ENCODE measurements at regions not wholly inside any gene's neighbourhood (a gene's known extent, or its start where the extent isn't known, plus 50 kb on each side); places are given as distances from the start of the nearest gene placed in this dataset.

DNA sequence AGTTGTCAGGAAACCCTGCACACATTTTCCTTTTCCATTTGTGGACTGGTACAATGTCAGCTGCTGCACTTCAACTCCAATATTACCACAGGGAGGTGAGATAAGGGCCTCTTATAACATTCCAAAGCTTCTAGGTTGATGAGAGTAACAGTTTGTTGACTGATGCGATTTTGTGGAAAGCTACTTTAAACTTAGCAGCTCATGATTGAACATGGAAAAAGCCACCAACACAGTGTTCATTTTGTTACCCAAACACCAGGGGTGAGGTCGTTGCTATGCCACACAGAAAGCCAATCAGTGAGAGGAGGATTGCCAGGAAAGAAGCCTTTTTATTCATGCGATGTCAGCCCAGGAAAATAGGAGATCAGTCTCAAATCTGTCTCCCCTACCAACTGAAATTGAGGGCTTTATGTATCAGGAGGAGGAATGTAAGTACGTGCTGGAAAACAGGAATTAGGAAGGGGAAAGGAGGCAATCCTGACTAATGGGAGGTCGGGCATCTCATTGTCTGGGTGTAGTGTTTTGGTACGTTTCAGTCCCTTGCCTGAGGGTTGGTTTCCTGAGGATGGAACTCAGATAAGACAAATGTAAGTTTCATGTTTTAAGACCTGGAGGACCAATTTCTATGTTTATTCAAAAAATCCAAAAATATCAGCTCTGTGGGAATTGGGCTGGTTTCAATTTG lies 92.7 kb upstream of the PLEKHA5 start:
- POLR2A ChIA-PET: no interaction called here
- CTCF ChIA-PET: no interaction called here
- Histone ChIP-seq H3K4me1 (ENCODE audit: control extremely low read depth in 1 of 4, control insufficient read depth in 4 of 4, insufficient read depth in 4 of 4, low read length in 3 of 4) (no peaks in the 10 kb centered on the region), H3K4me3 (ENCODE audit: control insufficient read depth in 1 of 7, extremely low read depth in 1 of 7, insufficient read depth in 4 of 7, low read depth in 2 of 7, low read length in 6 of 7) (no peak overlapping the region), H3K27me3 (replicated peaks in 2 of 5; ENCODE audit: control insufficient read depth in 4 of 5, insufficient read depth in 5 of 5, low read length in 4 of 5) (no peaks in the 10 kb centered on the region), H3K27ac (ENCODE audit: insufficient read depth in 1 of 2, low read depth in 1 of 2, low read length in 2 of 2, poor library complexity in 1 of 2, severe bottlenecking in 2 of 2) (no peak overlapping the region), H3K36me3 (ENCODE audit: control insufficient read depth in 4 of 4, insufficient read depth in 4 of 4, low read length in 3 of 4) (no peaks in the 10 kb centered on the region), H3K9me3 (ENCODE audit: control extremely low read depth in 1 of 5, control insufficient read depth in 4 of 5, insufficient read depth in 2 of 5, low read depth in 1 of 5, low read length in 4 of 5) (peaks cover 0 to 10% (median 0%) of the 10 kb centered on the region in 5 experiments)
- DNase-seq: no peak
- WGBS (ENCODE audit: insufficient coverage): 100% methylated on average over 2 of the region's 6 CpGs

- POLR2A ChIA-PET: no interaction called here
- Histone ChIP-seq H3K27me3 (replicated peaks in 2 of 5; ENCODE audit: control insufficient read depth in 4 of 5, insufficient read depth in 5 of 5, low read length in 4 of 5) (no peaks in the 10 kb centered on the region), H3K36me3 (ENCODE audit: control insufficient read depth in 4 of 4, insufficient read depth in 4 of 4, low read length in 3 of 4) (no peaks in the 10 kb centered on the region), H3K4me3 (ENCODE audit: control insufficient read depth in 1 of 7, extremely low read depth in 1 of 7, insufficient read depth in 4 of 7, low read depth in 2 of 7, low read length in 6 of 7) (no peak overlapping the region), H3K9me3 (ENCODE audit: control extremely low read depth in 1 of 5, control insufficient read depth in 4 of 5, insufficient read depth in 2 of 5, low read depth in 1 of 5, low read length in 4 of 5) (peaks cover 0 to 3% (median 0%) of the 10 kb centered on the region in 5 experiments), H3K4me1 (ENCODE audit: control extremely low read depth in 1 of 4, control insufficient read depth in 4 of 4, insufficient read depth in 4 of 4, low read length in 3 of 4) (no peaks in the 10 kb centered on the region), H3K27ac (ENCODE audit: insufficient read depth in 1 of 2, low read depth in 1 of 2, low read length in 2 of 2, poor library complexity in 1 of 2, severe bottlenecking in 2 of 2) (no peak overlapping the region)
- CTCF ChIA-PET: interaction anchor here (1.4 kb wide), 1 partner anchor 9 kb away, joined by 4 read pairs; no protein-coding TSS in a partner anchor
- WGBS (ENCODE audit: insufficient coverage): 82% methylated on average over 6 of the region's 6 CpGs
- DNase-seq: no peak
Measured at GRCh38 chr12:19038209-19038608, 91.3 kb upstream of the PLEKHA5 start.

DNA sequence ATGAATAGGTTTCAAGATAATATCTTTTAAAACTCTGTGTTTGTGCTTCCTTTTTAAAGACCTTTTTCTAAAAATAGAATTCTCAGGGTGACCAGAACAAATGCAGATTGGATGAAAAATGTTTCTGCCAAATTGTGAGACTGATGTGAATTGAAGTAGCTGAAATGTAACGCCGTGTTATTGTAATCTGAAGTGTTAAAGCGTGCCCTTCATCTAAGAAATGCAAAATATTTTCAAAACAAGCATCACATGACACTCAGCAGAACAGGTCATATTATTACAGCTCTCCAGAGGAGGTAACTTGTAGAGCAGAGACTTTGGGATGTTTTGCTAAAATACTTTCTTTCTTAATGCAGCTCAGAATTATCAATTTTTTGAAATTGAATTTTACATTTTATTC lies 90.0 kb upstream of the PLEKHA5 start:
- no peak overlapping the region for H3K27ac ChIP-seq (ENCODE audit: insufficient read depth in 1 of 2, low read depth in 1 of 2, low read length in 2 of 2, poor library complexity in 1 of 2, severe bottlenecking in 2 of 2)
- no CpG with 5 or more reads among the region's 3 CpGs for WGBS (ENCODE audit: insufficient coverage)
- H3K27me3 ChIP-seq (replicated peaks in 2 of 5; ENCODE audit: control insufficient read depth in 4 of 5, insufficient read depth in 5 of 5, low read length in 4 of 5): no peaks in the 10 kb centered on the region
- no peaks in the 10 kb centered on the region for H3K4me1 ChIP-seq (ENCODE audit: control extremely low read depth in 1 of 4, control insufficient read depth in 4 of 4, insufficient read depth in 4 of 4, low read length in 3 of 4)
- DNase-seq: no peak
- ChIA-PET CTCF (no interaction called here), POLR2A (no interaction called here)
- no peaks in the 10 kb centered on the region for H3K9me3 ChIP-seq (ENCODE audit: control extremely low read depth in 1 of 5, control insufficient read depth in 4 of 5, insufficient read depth in 2 of 5, low read depth in 1 of 5, low read length in 4 of 5)
- H3K36me3 ChIP-seq (ENCODE audit: control insufficient read depth in 4 of 4, insufficient read depth in 4 of 4, low read length in 3 of 4): no peaks in the 10 kb centered on the region
- no peak overlapping the region for H3K4me3 ChIP-seq (ENCODE audit: control insufficient read depth in 1 of 7, extremely low read depth in 1 of 7, insufficient read depth in 4 of 7, low read depth in 2 of 7, low read length in 6 of 7)

- ChIA-PET CTCF (no interaction called here), POLR2A (no interaction called here)
Measured at GRCh38 chr12:19042221-19042620, 87.3 kb upstream of the PLEKHA5 start.

GRCh38 chr12:19044430-19044829 lies 85.1 kb upstream of the PLEKHA5 start:
- Histone ChIP-seq H3K9me3 (ENCODE audit: control extremely low read depth in 1 of 5, control insufficient read depth in 4 of 5, insufficient read depth in 2 of 5, low read depth in 1 of 5, low read length in 4 of 5) (peaks cover 0 to 1% (median 0%) of the 10 kb centered on the region in 5 experiments), H3K36me3 (ENCODE audit: control insufficient read depth in 4 of 4, insufficient read depth in 4 of 4, low read length in 3 of 4) (no peaks in the 10 kb centered on the region), H3K4me1 (ENCODE audit: control extremely low read depth in 1 of 4, control insufficient read depth in 4 of 4, insufficient read depth in 4 of 4, low read length in 3 of 4) (no peaks in the 10 kb centered on the region), H3K27me3 (replicated peaks in 2 of 5; ENCODE audit: control insufficient read depth in 4 of 5, insufficient read depth in 5 of 5, low read length in 4 of 5) (no peaks in the 10 kb centered on the region), H3K27ac (ENCODE audit: insufficient read depth in 1 of 2, low read depth in 1 of 2, low read length in 2 of 2, poor library complexity in 1 of 2, severe bottlenecking in 2 of 2) (no peak overlapping the region), H3K4me3 (ENCODE audit: control insufficient read depth in 1 of 7, extremely low read depth in 1 of 7, insufficient read depth in 4 of 7, low read depth in 2 of 7, low read length in 6 of 7) (no peak overlapping the region)
- ChIA-PET POLR2A (no interaction called here), CTCF (no interaction called here)
- no peak for DNase-seq
- 45% methylated on average over 2 of the region's 3 CpGs for WGBS (ENCODE audit: insufficient coverage)

More at GRCh38 chr12:19042221-19042620, 87.3 kb upstream of the PLEKHA5 start:
- Histone ChIP-seq H3K27ac (ENCODE audit: insufficient read depth in 1 of 2, low read depth in 1 of 2, low read length in 2 of 2, poor library complexity in 1 of 2, severe bottlenecking in 2 of 2) (no peak overlapping the region), H3K9me3 (ENCODE audit: control extremely low read depth in 1 of 5, control insufficient read depth in 4 of 5, insufficient read depth in 2 of 5, low read depth in 1 of 5, low read length in 4 of 5) (peaks cover 0 to 1% (median 0%) of the 10 kb centered on the region in 5 experiments), H3K36me3 (ENCODE audit: control insufficient read depth in 4 of 4, insufficient read depth in 4 of 4, low read length in 3 of 4) (no peaks in the 10 kb centered on the region), H3K27me3 (replicated peaks in 2 of 5; ENCODE audit: control insufficient read depth in 4 of 5, insufficient read depth in 5 of 5, low read length in 4 of 5) (no peaks in the 10 kb centered on the region), H3K4me1 (ENCODE audit: control extremely low read depth in 1 of 4, control insufficient read depth in 4 of 4, insufficient read depth in 4 of 4, low read length in 3 of 4) (no peaks in the 10 kb centered on the region), H3K4me3 (ENCODE audit: control insufficient read depth in 1 of 7, extremely low read depth in 1 of 7, insufficient read depth in 4 of 7, low read depth in 2 of 7, low read length in 6 of 7) (no peak overlapping the region)
- no peak for DNase-seq
- 100% methylated on average over 1 of the region's 3 CpGs for WGBS (ENCODE audit: insufficient coverage)

DNA sequence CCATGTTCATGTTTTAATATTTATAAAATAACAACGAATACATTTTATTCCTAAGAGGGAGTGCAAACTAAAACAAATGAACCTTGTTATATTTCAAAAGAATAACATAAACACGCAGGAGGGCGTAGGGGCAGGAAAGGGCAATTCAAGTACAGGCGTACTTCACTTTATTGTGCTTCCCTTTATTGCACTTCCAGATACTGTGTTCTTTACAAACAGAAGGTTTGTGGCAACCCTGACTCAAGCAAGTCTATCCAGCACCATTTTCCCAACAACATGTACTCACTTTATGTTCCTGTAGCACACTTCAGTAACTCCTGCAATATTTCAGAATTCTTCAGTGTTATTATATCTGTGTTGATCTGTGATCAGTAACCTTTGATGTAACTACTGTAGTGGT lies 84.6 kb upstream of the PLEKHA5 start:
- ChIA-PET POLR2A (no interaction called here), CTCF (no interaction called here)
- no peak for DNase-seq
- no peaks in the 10 kb centered on the region for H3K27me3 ChIP-seq (replicated peaks in 2 of 5; ENCODE audit: control insufficient read depth in 4 of 5, insufficient read depth in 5 of 5, low read length in 4 of 5)
- peaks cover 0 to 1% (median 0%) of the 10 kb centered on the region in 5 experiments for H3K9me3 ChIP-seq (ENCODE audit: control extremely low read depth in 1 of 5, control insufficient read depth in 4 of 5, insufficient read depth in 2 of 5, low read depth in 1 of 5, low read length in 4 of 5)
- H3K4me1 ChIP-seq (ENCODE audit: control extremely low read depth in 1 of 4, control insufficient read depth in 4 of 4, insufficient read depth in 4 of 4, low read length in 3 of 4): no peaks in the 10 kb centered on the region
- no peak overlapping the region for H3K4me3 ChIP-seq (ENCODE audit: control insufficient read depth in 1 of 7, extremely low read depth in 1 of 7, insufficient read depth in 4 of 7, low read depth in 2 of 7, low read length in 6 of 7)
- no peaks in the 10 kb centered on the region for H3K36me3 ChIP-seq (ENCODE audit: control insufficient read depth in 4 of 4, insufficient read depth in 4 of 4, low read length in 3 of 4)
- no peak overlapping the region for H3K27ac ChIP-seq (ENCODE audit: insufficient read depth in 1 of 2, low read depth in 1 of 2, low read length in 2 of 2, poor library complexity in 1 of 2, severe bottlenecking in 2 of 2)
- whole genome bisulfite sequencing (ENCODE audit: insufficient coverage): 100% methylated on average over 3 of the region's 4 CpGs

DNA sequence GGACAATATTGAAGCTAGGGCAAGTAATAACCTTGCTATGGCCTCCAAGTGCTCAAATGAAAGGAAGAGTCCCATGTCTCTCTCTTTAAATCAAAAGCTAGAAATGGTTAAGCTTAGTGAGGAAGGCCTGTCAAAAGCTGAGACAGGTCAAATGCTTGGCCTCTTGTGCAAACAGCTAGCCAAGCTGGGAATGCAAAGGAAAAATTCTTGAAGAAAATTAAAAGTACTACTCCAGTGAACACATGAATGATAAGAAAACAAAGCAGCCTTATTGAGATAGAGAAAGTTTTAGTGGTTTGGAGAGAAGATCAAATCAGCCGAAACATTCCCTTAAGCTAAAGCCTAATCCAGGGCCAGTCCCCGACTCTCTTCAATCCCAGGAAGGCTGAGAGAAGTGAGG lies 84.1 kb upstream of the PLEKHA5 start:
- DNase-seq: no peak
- Histone ChIP-seq H3K36me3 (ENCODE audit: control insufficient read depth in 4 of 4, insufficient read depth in 4 of 4, low read length in 3 of 4) (no peaks in the 10 kb centered on the region), H3K4me3 (ENCODE audit: control insufficient read depth in 1 of 7, extremely low read depth in 1 of 7, insufficient read depth in 4 of 7, low read depth in 2 of 7, low read length in 6 of 7) (no peak overlapping the region), H3K27me3 (replicated peaks in 2 of 5; ENCODE audit: control insufficient read depth in 4 of 5, insufficient read depth in 5 of 5, low read length in 4 of 5) (no peaks in the 10 kb centered on the region), H3K9me3 (ENCODE audit: control extremely low read depth in 1 of 5, control insufficient read depth in 4 of 5, insufficient read depth in 2 of 5, low read depth in 1 of 5, low read length in 4 of 5) (peaks cover 0 to 1% (median 0%) of the 10 kb centered on the region in 5 experiments), H3K4me1 (ENCODE audit: control extremely low read depth in 1 of 4, control insufficient read depth in 4 of 4, insufficient read depth in 4 of 4, low read length in 3 of 4) (no peaks in the 10 kb centered on the region), H3K27ac (ENCODE audit: insufficient read depth in 1 of 2, low read depth in 1 of 2, low read length in 2 of 2, poor library complexity in 1 of 2, severe bottlenecking in 2 of 2) (no peak overlapping the region)
- POLR2A ChIA-PET: no interaction called here
- 92% methylated on average over 2 of the region's 2 CpGs for WGBS (ENCODE audit: insufficient coverage)
- CTCF ChIA-PET: no interaction called here
